Stimulated activated CD4-positive, alpha-beta T cell treated with anti-CD3 and anti-CD28 coated beads, TNF-alpha, amount 100 ng/mL, for 1 hour (primary cell): ENCODE measurements at regions not wholly inside any gene's neighbourhood (a gene's known extent, or its start where the extent isn't known, plus 50 kb on each side); places are given as distances from the start of the nearest gene placed in this dataset.
"Not testable (repeated sequence)": the region's sequence is repeated elsewhere in the genome, so short reads cannot be mapped to it uniquely, and the experiment has no call there.

Source experiments
- DNase-seq, 3 donors: peaks; one replicate each; pipeline ENCODE4 v3.0.0-alpha.2; 2020; ENCODE audit warnings: low read depth in 3 of 3, low spot score in 1 of 3

GRCh38 chr14:62468946-62469345, 576.3 kb downstream of the KCNH5 start:
- DNase-seq = no peak

GRCh38 chr14:62470935-62471334, 574.3 kb downstream of the KCNH5 start:
- no peak for DNase-seq

- DNase-seq = no peak
Observed at GRCh38 chr14:62491146-62491545, 554.1 kb downstream of the KCNH5 start.

- DNase-seq = no peak
Observed at GRCh38 chr14:62497708-62498107, 547.5 kb downstream of the KCNH5 start.

- no peak for DNase-seq
Observed at GRCh38 chr14:62501021-62501750, 544.1 kb downstream of the KCNH5 start.

GRCh38 chr14:62505045-62505444, 540.2 kb downstream of the KCNH5 start:
- DNase-seq = no peak

- not testable (repeated sequence) for DNase-seq
Observed at GRCh38 chr14:62521309-62521708, 523.9 kb downstream of the KCNH5 start.

GRCh38 chr14:62528296-62528695, 517.0 kb downstream of the KCNH5 start:
- no peak for DNase-seq

GRCh38 chr14:62532181-62532580, 513.1 kb downstream of the KCNH5 start:
- no peak for DNase-seq

- no peak for DNase-seq
Observed at GRCh38 chr14:62546862-62547474, 498.3 kb downstream of the KCNH5 start.

- DNase-seq = no peak
Observed at GRCh38 chr14:62557416-62557815, 487.8 kb downstream of the KCNH5 start.

GRCh38 chr14:62558451-62558850, 486.8 kb downstream of the KCNH5 start:
- DNase-seq = no peak

- no peak for DNase-seq
Observed at GRCh38 chr14:62585247-62585646, 460.0 kb downstream of the KCNH5 start.

GRCh38 chr14:62592877-62593276, 452.4 kb downstream of the KCNH5 start:
- no peak for DNase-seq

GRCh38 chr14:62597143-62597542, 448.1 kb downstream of the KCNH5 start:
- DNase-seq = no peak

- no peak for DNase-seq
Observed at GRCh38 chr14:62599616-62600385, 445.5 kb downstream of the KCNH5 start.

- DNase-seq = no peak
Observed at GRCh38 chr14:62602712-62603111, 442.5 kb downstream of the KCNH5 start.

GRCh38 chr14:62604524-62604923, 440.7 kb downstream of the KCNH5 start:
- no peak for DNase-seq

- no peak for DNase-seq
Observed at GRCh38 chr14:62614122-62614521, 431.1 kb downstream of the KCNH5 start.

GRCh38 chr14:62616668-62617067, 428.6 kb downstream of the KCNH5 start:
- DNase-seq = no peak

- DNase-seq = no peak
Observed at GRCh38 chr14:62626416-62626815, 418.8 kb downstream of the KCNH5 start.

GRCh38 chr14:62629176-62629725, 416.0 kb downstream of the KCNH5 start:
- DNase-seq = no peak
